ENCODE measurements at regions not wholly inside any gene's neighbourhood (a gene's known extent, or its start where the extent isn't known, plus 50 kb on each side); places are given as distances from the start of the nearest gene placed in this dataset.

GRCh38 chr2:172322049-172322448 lies 105.3 kb upstream of the ITGA6 start:
- H3K4me2 ChIP-seq (ENCODE audit: low read length), result no peak overlapping the region
- no peaks in the 10 kb centered on the region for H3K27me3 ChIP-seq (ENCODE audit: control insufficient read depth, low read length)
- H3F3A ChIP-seq (ENCODE audit: control insufficient read depth, insufficient read depth), result no peaks in the 10 kb centered on the region
- H3K36me3 ChIP-seq (ENCODE audit: control insufficient read depth, low read length), result no peaks in the 10 kb centered on the region
- H3K9me2 ChIP-seq (replicated peaks; ENCODE audit: control insufficient read depth, low read length), result no peaks in the 10 kb centered on the region
- H3K4me1 ChIP-seq (ENCODE audit: control insufficient read depth, low read length), result no peaks in the 10 kb centered on the region
- H3K4me3 ChIP-seq (ENCODE audit: low read length), result no peak overlapping the region
- H3K27ac ChIP-seq (ENCODE audit: low read depth, low read length), result no peak overlapping the region
- no peaks in the 10 kb centered on the region for H3K79me2 ChIP-seq (ENCODE audit: control insufficient read depth, low read length)
- TF ChIP-seq EZH2phosphoT487 (IDR thresholded peaks at IDR 0.05; ENCODE audit: borderline replicate concordance, low read length), result no peak
- no peak for TF ChIP-seq CTCF (IDR thresholded peaks at IDR 0.05; ENCODE audit: low read depth, low read length, poor library complexity, severe bottlenecking)
- no peaks in the 10 kb centered on the region for H3K9me3 ChIP-seq (ENCODE audit: control insufficient read depth, insufficient read depth, low read length)
- no peaks in the 10 kb centered on the region for H4K20me1 ChIP-seq (ENCODE audit: control insufficient read depth, insufficient read depth, low read depth, low read length)

- Histone ChIP-seq H3K4me2 (ENCODE audit: low read length) (no peak overlapping the region), H3K79me2 (ENCODE audit: control insufficient read depth, low read length) (no peaks in the 10 kb centered on the region), H3K4me1 (ENCODE audit: control insufficient read depth, low read length) (no peaks in the 10 kb centered on the region), H3K27me3 (ENCODE audit: control insufficient read depth, low read length) (no peaks in the 10 kb centered on the region), H3K36me3 (ENCODE audit: control insufficient read depth, low read length) (no peaks in the 10 kb centered on the region), H3K9me3 (ENCODE audit: control insufficient read depth, insufficient read depth, low read length) (no peaks in the 10 kb centered on the region), H3K27ac (ENCODE audit: low read depth, low read length) (no peak overlapping the region), H3F3A (ENCODE audit: control insufficient read depth, insufficient read depth) (no peaks in the 10 kb centered on the region), H4K20me1 (ENCODE audit: control insufficient read depth, insufficient read depth, low read depth, low read length) (no peaks in the 10 kb centered on the region), H3K9me2 (replicated peaks; ENCODE audit: control insufficient read depth, low read length) (no peaks in the 10 kb centered on the region), H3K4me3 (ENCODE audit: low read length) (no peak overlapping the region)
- TF ChIP-seq CTCF (IDR thresholded peaks at IDR 0.05; ENCODE audit: low read depth, low read length, poor library complexity, severe bottlenecking) (no peak), EZH2phosphoT487 (IDR thresholded peaks at IDR 0.05; ENCODE audit: borderline replicate concordance, low read length) (no peak)
Measured at GRCh38 chr2:172323256-172323655, 104.1 kb upstream of the ITGA6 start.

- no peak overlapping the region for H3K4me2 ChIP-seq (ENCODE audit: low read length)
- H3F3A ChIP-seq (ENCODE audit: control insufficient read depth, insufficient read depth), result no peaks in the 10 kb centered on the region
- H3K4me3 ChIP-seq (ENCODE audit: low read length), result no peak overlapping the region
- no peaks in the 10 kb centered on the region for H4K20me1 ChIP-seq (ENCODE audit: control insufficient read depth, insufficient read depth, low read depth, low read length)
- no peak overlapping the region for H3K27ac ChIP-seq (ENCODE audit: low read depth, low read length)
- TF ChIP-seq EZH2phosphoT487 (IDR thresholded peaks at IDR 0.05; ENCODE audit: borderline replicate concordance, low read length), result no peak
- TF ChIP-seq CTCF (IDR thresholded peaks at IDR 0.05; ENCODE audit: low read depth, low read length, poor library complexity, severe bottlenecking), result no peak
- H3K4me1 ChIP-seq (ENCODE audit: control insufficient read depth, low read length), result no peaks in the 10 kb centered on the region
- no peaks in the 10 kb centered on the region for H3K36me3 ChIP-seq (ENCODE audit: control insufficient read depth, low read length)
- H3K9me2 ChIP-seq (replicated peaks; ENCODE audit: control insufficient read depth, low read length), result no peaks in the 10 kb centered on the region
- no peaks in the 10 kb centered on the region for H3K27me3 ChIP-seq (ENCODE audit: control insufficient read depth, low read length)
- H3K79me2 ChIP-seq (ENCODE audit: control insufficient read depth, low read length), result no peaks in the 10 kb centered on the region
- H3K9me3 ChIP-seq (ENCODE audit: control insufficient read depth, insufficient read depth, low read length), result no peaks in the 10 kb centered on the region
Measured at GRCh38 chr2:172323861-172324597, 103.4 kb upstream of the ITGA6 start.
